Keratinocyte (primary cell): ENCODE measurements at regions not wholly inside any gene's neighbourhood (a gene's known extent, or its start where the extent isn't known, plus 50 kb on each side); places are given as distances from the start of the nearest gene placed in this dataset.

Source experiments
- DNase-seq: peaks from one replicate; pipeline ENCODE4 v3.0.0-alpha.2; 2011; ENCODE audit warnings: low read depth, missing footprints, low spot score
- FAIRE-seq: peaks from 2 replicates; lab custom pipeline; 2011; peaks lifted over from hg19 to GRCh38; lab: Jason Lieb, UNC
- H2AFZ ChIP-seq: 2 replicates; pipeline ENCODE4 v1.6.0; 2012; ENCODE audit warnings: low read length, control low read depth, inconsistent platforms; ENCODE audit not compliant: control insufficient read depth
- H3K27ac ChIP-seq: 2 replicates; pipeline ENCODE4 v1.5.1; 2011; ENCODE audit warnings: low read length; ENCODE audit not compliant: control insufficient read depth, insufficient read depth
- H3K27me3 ChIP-seq: 3 replicates; pipeline ENCODE4 v1.6.0; 2011; ENCODE audit warnings: low read length; ENCODE audit not compliant: control insufficient read depth, insufficient read depth; ENCODE audit errors: extremely low read depth
- H3K36me3 ChIP-seq, 2 experiments: 2 replicates in 1 of 2; 3 replicates in 1 of 2; pipeline ENCODE4 v1.5.1; 2011; ENCODE audit warnings: low read length in 2 of 2, mild to moderate bottlenecking in 1 of 2; ENCODE audit not compliant: control insufficient read depth in 2 of 2, insufficient read depth in 2 of 2; ENCODE audit errors: extremely low read depth in 1 of 2
- H3K4me1 ChIP-seq: 3 replicates; pipeline ENCODE4 v1.5.1; 2011; ENCODE audit warnings: low read length; ENCODE audit not compliant: control insufficient read depth, insufficient read depth; ENCODE audit errors: extremely low read depth
- H3K4me2 ChIP-seq: 3 replicates; pipeline ENCODE4 v1.6.0; 2011; ENCODE audit warnings: low read depth, low read length; ENCODE audit not compliant: control insufficient read depth, insufficient read depth; ENCODE audit errors: extremely low read depth
- H3K4me3 ChIP-seq, 3 experiments: fragments of 200-600 bp in 1 of 3; sonication (generic) in 1 of 3; 2 replicates in 2 of 3; 3 replicates in 1 of 3; pipeline ENCODE4 v1.5.1; 2011 to 2016; ENCODE audit warnings: low read length in 3 of 3, mild to moderate bottlenecking in 3 of 3, control low read depth in 2 of 3, inconsistent platforms in 1 of 3, low read depth in 1 of 3, mixed read lengths in 1 of 3, mixed run types in 1 of 3, moderate library complexity in 1 of 3; ENCODE audit not compliant: control insufficient read depth in 2 of 3, insufficient read depth in 2 of 3; ENCODE audit errors: extremely low read depth in 1 of 3
- H3K79me2 ChIP-seq: 2 replicates; pipeline ENCODE4 v1.6.0; 2012; ENCODE audit warnings: low read length; ENCODE audit not compliant: control insufficient read depth, insufficient read depth
- H3K9ac ChIP-seq: 3 replicates; pipeline ENCODE4 v1.6.0; 2011; ENCODE audit warnings: low read length; ENCODE audit not compliant: control insufficient read depth, insufficient read depth; ENCODE audit errors: extremely low read depth
- H3K9me1 ChIP-seq: 3 replicates; pipeline ENCODE4 v1.6.0; 2011; ENCODE audit warnings: low read length; ENCODE audit not compliant: control insufficient read depth, insufficient read depth; ENCODE audit errors: extremely low read depth
- H3K9me3 ChIP-seq: 2 replicates; pipeline ENCODE4 v1.5.1; 2012; ENCODE audit warnings: low read depth, low read length; ENCODE audit not compliant: control insufficient read depth
- H4K20me1 ChIP-seq: 3 replicates; pipeline ENCODE4 v1.6.0; 2011; ENCODE audit warnings: low read length; ENCODE audit not compliant: control insufficient read depth, insufficient read depth; ENCODE audit errors: extremely low read depth
- EZH2 ChIP-seq: IDR thresholded peaks from one replicate; pipeline ENCODE4 v1.6.1; 2012; ENCODE audit warnings: inconsistent platforms, mild to moderate bottlenecking, low read length, moderate library complexity
- dilution Hi-C: fragments of 300-500 bp; cut with MboI; formaldehyde crosslinking; loops from one replicate; pipeline ENCODE4 v1.7.0; 2020; ENCODE audit warnings: low sequenced_read_pairs; ENCODE audit not compliant: extremely low pct_ligation_motif_present
- TF ChIP-seq, protein P1 (sequence below), 3 experiments: IDR thresholded peaks in 1 of 3; conservative IDR thresholded peaks in 1 of 3; optimal IDR thresholded peaks in 1 of 3; 2 replicates in 2 of 3; 3 replicates in 1 of 3; pipeline versions ENCODE3 to v1.5.1; 2011; ENCODE audit warnings: low read length in 3 of 3, mild to moderate bottlenecking in 3 of 3, moderate library complexity in 2 of 3, control low read depth in 1 of 3, inconsistent platforms in 1 of 3; ENCODE audit not compliant: insufficient read depth in 2 of 3; ENCODE audit errors: extremely low read depth in 1 of 3

GRCh38 chr2:60641811-60642788 is 88.6 kb upstream of the BCL11A start:
- Histone ChIP-seq H3K27ac (no peak overlapping the region), H3K9me1 (no peaks in the 10 kb centered on the region), H3K27me3 (no peaks in the 10 kb centered on the region), H3K4me3 (no peak overlapping the region), H3K9ac (no peak overlapping the region), H3K4me1 (no peaks in the 10 kb centered on the region), H3K79me2 (no peaks in the 10 kb centered on the region), H3K4me2 (no peak overlapping the region), H3K36me3 (no peaks in the 10 kb centered on the region), H2AFZ (no peak overlapping the region), H4K20me1 (no peaks in the 10 kb centered on the region), H3K9me3 (no peaks in the 10 kb centered on the region)
- dilution Hi-C loops, result no loop called here
- no peak for DNase-seq
- no peak for FAIRE-seq
- TF ChIP-seq, protein P1, sequence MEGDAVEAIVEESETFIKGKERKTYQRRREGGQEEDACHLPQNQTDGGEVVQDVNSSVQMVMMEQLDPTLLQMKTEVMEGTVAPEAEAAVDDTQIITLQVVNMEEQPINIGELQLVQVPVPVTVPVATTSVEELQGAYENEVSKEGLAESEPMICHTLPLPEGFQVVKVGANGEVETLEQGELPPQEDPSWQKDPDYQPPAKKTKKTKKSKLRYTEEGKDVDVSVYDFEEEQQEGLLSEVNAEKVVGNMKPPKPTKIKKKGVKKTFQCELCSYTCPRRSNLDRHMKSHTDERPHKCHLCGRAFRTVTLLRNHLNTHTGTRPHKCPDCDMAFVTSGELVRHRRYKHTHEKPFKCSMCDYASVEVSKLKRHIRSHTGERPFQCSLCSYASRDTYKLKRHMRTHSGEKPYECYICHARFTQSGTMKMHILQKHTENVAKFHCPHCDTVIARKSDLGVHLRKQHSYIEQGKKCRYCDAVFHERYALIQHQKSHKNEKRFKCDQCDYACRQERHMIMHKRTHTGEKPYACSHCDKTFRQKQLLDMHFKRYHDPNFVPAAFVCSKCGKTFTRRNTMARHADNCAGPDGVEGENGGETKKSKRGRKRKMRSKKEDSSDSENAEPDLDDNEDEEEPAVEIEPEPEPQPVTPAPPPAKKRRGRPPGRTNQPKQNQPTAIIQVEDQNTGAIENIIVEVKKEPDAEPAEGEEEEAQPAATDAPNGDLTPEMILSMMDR (optimal IDR thresholded peaks at IDR 0.05 in 1 of 3, IDR thresholded peaks at IDR 0.05 in 1 of 3, conservative IDR thresholded peaks at IDR 0.05 in 1 of 3; ENCODE audit: extremely low read depth in 1 of 3, insufficient read depth in 2 of 3, low read length in 3 of 3), result peak; percentile 53 to 72 (median 66)
- TF ChIP-seq EZH2, result no peak

DNA sequence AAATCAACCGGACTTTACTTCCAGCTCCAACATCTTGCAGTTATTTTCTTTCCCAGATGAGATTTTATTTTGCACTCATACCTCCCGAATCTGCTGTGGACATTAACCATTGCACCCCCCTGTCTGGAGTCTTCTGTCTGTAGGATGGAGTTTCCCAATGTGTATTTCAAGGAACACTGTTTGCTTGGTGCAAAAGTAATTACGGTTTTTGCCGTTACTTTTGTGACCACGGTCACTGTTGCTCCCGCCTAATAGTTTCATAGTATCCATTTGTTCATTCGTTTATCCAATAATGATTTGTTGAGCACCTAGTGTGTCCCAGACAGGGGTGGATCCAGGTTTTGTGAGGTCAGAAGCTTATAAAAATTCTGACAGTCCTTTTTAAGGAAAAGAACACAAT is 90.3 kb upstream of the BCL11A start:
- no peak overlapping the region for H3K4me2 ChIP-seq
- no peaks in the 10 kb centered on the region for H3K79me2 ChIP-seq
- TF ChIP-seq, protein P1 (optimal IDR thresholded peaks at IDR 0.05 in 1 of 3, IDR thresholded peaks at IDR 0.05 in 1 of 3, conservative IDR thresholded peaks at IDR 0.05 in 1 of 3; ENCODE audit: extremely low read depth in 1 of 3, insufficient read depth in 2 of 3, low read length in 3 of 3), result no peak
- TF ChIP-seq EZH2, result no peak
- H3K9me3 ChIP-seq, result no peaks in the 10 kb centered on the region
- H3K36me3 ChIP-seq, result no peaks in the 10 kb centered on the region
- no peak overlapping the region for H3K27ac ChIP-seq
- no peak overlapping the region for H3K4me3 ChIP-seq
- H3K27me3 ChIP-seq, result no peaks in the 10 kb centered on the region
- no peaks in the 10 kb centered on the region for H4K20me1 ChIP-seq
- H3K9me1 ChIP-seq, result no peaks in the 10 kb centered on the region
- H3K4me1 ChIP-seq, result no peaks in the 10 kb centered on the region
- dilution Hi-C loops, result no loop called here
- no peak overlapping the region for H2AFZ ChIP-seq
- DNase-seq, result no peak
- no peak for FAIRE-seq
- H3K9ac ChIP-seq, result no peak overlapping the region
